ENCODE measurements at regions not wholly inside any gene's neighbourhood (a gene's known extent, or its start where the extent isn't known, plus 50 kb on each side); places are given as distances from the start of the nearest gene placed in this dataset.
"Not testable (repeated sequence)": the region's sequence is repeated elsewhere in the genome, so short reads cannot be mapped to it uniquely, and the experiment has no call there.

DNA sequence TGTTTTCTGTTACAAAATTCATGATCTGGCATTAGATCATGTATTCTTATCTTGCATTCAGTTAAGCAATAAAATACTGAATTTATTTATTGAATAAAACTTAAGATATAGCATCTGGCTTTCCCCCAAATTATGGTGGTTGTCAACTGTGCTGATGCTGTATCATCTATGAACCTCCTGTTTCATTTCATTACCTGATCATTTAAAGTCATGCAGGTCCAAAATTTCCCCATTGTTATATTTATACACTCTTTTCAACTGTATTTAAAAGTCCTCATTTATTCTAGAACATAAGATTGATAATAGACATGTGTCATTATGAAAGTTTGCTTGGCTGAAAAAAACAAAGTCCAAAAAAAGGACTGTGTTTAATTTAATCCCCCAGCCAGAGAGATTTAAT is 627.4 kb upstream of the ADGRB3 start:
- no peak for DNase-seq

GRCh38 chr6:67986694-67987232 is 648.3 kb upstream of the ADGRB3 start:
- DNase-seq, result no peak

- no peak for DNase-seq
Observed at GRCh38 chr6:67976486-67976885, 658.6 kb upstream of the ADGRB3 start.

GRCh38 chr6:67974931-67975330 is 660.2 kb upstream of the ADGRB3 start:
- no peak for DNase-seq

DNA sequence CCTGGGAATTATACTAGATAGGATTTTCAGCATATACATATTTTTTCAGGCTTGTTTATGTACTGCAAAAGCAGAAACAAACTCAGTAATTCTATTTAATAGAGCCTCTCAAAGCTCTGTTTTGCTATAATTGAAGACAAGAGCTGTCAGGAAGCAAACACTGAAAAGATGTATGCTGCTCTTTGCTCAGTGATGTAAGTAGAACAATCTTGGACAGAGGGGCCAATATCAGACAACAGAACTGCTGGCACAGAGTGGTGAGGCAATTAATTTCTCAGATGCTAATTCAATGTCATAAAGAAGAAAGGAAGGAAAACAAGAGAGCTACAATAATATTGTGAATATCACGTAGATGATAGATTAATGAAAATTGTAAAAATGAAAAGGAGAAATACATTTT is 663.3 kb upstream of the ADGRB3 start:
- DNase-seq, result no peak

DNA sequence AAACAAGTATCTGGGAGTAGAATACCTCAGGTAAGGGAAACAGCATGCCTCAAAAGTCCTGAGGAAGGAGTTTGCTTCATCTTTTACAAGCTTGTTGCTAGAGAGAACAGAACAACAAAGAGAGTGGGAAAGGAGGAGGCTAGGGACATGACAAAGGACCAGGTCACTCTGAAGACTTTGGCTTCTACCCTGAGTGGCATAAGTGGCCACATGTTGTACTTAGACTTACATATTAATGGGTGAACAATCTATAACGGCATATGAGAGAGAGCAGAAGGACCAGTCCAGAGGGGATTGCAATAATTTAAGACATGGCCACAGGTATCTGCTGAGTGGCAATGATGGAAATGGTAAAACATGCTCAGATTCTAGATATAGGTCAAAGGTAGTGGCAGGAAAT is 668.3 kb upstream of the ADGRB3 start:
- no peak for DNase-seq

DNA sequence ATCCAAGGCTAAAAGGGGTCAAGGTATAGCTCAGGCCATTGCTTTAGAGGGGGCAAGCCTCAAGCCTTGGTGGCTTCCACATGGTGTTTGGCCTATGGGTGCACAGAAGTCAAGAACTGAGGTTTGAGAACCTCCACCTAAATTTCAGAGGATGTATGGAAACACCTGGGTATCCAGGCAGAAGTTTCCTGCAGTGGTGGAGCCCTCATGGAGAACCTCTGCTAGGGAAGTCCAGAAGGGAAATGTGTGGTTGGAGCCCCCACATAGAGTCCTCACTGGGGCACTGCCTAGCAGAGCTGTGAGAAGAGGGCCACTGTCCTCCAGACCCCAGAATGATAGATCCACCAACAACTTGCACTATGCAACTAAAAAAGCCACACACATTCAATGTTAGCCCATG is 678.7 kb upstream of the ADGRB3 start:
- DNase-seq, result no peak

GRCh38 chr6:67952948-67953347 is 682.1 kb upstream of the ADGRB3 start:
- DNase-seq, result no peak

DNA sequence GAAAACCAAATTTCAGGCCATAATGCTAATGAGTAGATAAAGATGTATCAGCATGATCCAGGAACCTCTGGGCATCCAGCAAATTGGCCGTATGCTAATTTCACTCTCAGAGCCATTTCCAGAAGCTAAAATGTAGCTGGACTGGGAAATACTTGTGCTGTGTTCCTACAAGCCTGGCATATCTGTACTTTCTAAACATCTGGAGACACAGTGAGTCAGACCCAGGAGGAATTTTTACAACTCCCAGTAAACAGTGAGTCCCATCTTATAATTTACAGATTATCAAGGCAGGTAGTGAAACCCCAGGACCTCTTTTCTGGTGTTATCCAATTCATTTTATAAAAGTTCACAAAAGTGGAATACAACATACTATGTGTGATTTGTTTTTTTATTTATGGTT is 683.0 kb upstream of the ADGRB3 start:
- DNase-seq, result no peak

- not testable (repeated sequence) for DNase-seq
Observed at GRCh38 chr6:67947762-67948161, 687.3 kb upstream of the ADGRB3 start.

DNA sequence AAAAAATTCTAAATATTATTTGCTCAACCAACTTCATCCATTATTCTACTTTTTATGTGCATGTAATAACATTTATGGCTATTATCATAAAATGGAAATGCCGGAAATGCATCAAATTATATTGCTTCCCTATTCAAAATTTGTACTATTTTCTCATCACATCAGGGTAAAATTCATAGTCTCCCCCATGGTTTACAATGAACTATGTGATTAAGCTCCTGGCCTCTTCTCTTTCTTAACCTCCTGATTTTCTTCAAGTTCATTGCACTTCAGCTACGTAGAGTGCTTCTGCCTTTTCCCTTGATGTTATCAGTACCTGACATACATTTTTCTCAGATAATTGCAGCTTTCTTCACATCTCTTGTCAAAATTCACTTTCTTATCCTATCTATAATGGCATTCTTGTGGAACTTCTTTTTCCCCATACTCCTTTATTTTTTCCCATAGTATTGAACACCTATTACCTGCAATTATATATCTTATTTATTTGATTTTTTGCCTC is 699.1 kb upstream of the ADGRB3 start:
- no peak for DNase-seq

- no peak for DNase-seq
Observed at GRCh38 chr6:67933278-67933677, 701.8 kb upstream of the ADGRB3 start.

- DNase-seq, result not testable (repeated sequence)
Observed at GRCh38 chr6:67922588-67922987, 712.5 kb upstream of the ADGRB3 start.

- DNase-seq, result not testable (repeated sequence)
Observed at GRCh38 chr6:67920040-67920439, 715.0 kb upstream of the ADGRB3 start.

DNA sequence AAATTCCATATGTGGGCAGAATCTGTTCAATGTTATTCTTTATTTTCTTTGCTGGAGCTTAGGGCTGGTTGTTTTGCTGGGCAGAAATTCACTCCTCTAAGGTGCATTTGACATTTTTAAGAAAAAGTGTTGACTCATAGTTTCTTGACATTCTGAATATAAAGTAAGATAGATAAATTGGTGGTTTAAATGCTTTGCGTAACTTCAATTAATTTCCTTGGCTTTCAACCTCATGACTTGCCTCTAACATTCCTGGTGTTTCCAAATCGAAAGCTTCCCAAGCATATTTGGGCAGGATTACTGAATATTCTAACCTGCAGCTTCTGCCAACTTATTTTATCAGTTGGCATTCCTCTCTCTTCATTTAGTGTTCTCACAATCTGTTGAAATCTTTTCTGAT is 718.7 kb upstream of the ADGRB3 start:
- DNase-seq, result no peak

GRCh38 chr6:67914419-67914818 is 720.7 kb upstream of the ADGRB3 start:
- DNase-seq, result no peak

- no peak for DNase-seq
Observed at GRCh38 chr6:67909354-67909753, 725.7 kb upstream of the ADGRB3 start.

GRCh38 chr6:67908379-67908778 is 726.7 kb upstream of the ADGRB3 start:
- no peak for DNase-seq

DNA sequence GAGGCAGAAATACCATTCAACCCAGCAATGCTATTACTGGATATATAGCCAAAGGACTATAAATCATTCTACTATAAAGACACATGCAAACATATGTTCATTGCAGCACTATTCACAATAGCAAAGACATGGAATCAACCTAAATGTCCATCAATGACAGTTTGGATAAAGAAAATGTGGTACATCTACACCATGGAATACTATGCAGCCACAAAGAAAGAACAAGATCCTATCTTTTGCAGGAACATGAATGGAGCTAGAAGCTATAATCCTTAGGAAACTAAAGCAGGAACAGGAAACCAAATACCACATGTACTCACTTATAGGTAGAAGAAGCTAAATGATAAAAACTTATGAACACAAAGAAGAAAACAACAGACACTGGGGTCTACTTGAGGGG is 730.3 kb upstream of the ADGRB3 start:
- not testable (repeated sequence) for DNase-seq

DNA sequence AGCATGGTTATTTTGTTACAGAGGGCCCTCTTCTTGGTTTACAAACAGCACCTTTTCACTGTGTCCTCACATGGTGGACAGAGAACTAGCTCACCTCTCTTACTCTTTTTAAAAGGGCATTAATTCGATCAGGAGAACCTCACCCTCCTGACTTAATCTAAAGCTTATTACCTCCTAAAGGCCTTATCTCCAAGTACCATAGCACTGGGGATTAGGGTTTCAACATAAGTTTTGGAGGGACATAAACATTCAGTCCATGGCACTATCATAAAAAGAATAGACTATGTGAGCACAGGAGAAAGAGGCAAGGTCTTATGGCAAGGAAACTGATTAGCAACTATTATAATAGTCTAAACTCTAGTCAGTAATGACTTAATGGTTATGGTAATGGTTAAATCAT is 736.2 kb upstream of the ADGRB3 start:
- DNase-seq, result no peak

DNA sequence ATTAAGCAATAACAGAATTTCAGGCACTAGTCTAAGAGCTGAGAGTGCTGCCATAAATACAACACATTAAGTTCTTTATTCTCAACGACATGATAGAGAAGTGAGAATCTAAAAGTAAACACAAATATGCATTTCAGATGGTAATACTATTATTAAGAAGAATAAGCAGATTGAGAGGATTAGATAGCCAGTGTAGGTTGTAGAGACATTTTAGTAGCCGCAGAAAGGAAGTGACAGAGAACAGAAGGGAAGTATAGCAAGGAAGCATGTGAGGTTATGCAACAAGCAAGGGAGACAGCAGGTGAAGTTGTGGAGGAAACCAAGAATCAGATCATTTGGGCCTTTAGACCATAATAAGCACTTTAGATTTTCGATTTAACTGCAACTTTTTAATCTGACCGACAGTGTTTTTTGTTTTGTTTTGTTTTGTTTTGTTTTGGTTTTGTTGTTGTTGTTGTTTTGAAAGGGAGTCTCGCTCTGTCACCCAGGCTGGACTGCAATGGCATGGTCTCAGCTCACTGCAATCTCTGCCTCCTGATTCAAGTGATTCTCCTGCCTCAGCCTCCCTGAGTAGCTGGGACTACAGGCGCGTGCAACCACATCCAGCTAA is 737.0 kb upstream of the ADGRB3 start:
- no peak for DNase-seq

DNA sequence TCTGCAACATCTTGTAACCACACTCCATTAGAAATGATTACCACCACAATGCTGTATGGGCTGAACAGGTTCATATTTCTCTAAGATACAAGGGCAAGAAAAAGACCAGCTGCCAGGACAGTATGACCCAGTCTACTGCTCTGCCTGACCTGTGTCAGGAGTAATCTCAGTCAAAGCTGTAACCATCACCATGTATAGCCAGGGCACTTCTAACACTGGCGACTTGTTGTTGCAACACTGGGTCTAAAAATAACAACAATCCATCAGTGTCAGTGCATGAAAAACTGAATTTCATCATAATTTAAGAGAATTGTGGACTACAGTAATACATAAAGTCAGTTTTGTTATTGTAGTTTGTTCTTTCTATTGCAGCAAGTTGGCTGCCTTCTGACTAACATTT is 738.6 kb upstream of the ADGRB3 start:
- DNase-seq, result no peak

DNA sequence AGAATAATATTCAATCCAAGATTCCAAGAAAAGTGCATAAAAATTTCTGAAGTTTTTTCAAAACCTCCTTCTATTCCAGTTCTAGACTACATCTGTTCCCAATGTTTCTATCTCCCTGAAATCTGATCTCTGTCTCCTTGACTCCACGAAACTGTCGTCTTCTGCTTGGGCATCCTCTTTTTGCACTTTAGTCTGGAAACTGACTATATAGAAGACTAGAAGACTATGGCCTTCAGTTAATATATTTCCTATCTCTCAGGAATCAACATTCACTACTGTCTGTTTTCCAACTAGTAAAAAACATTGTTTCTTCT is 745.4 kb upstream of the ADGRB3 start:
- no peak for DNase-seq

DNA sequence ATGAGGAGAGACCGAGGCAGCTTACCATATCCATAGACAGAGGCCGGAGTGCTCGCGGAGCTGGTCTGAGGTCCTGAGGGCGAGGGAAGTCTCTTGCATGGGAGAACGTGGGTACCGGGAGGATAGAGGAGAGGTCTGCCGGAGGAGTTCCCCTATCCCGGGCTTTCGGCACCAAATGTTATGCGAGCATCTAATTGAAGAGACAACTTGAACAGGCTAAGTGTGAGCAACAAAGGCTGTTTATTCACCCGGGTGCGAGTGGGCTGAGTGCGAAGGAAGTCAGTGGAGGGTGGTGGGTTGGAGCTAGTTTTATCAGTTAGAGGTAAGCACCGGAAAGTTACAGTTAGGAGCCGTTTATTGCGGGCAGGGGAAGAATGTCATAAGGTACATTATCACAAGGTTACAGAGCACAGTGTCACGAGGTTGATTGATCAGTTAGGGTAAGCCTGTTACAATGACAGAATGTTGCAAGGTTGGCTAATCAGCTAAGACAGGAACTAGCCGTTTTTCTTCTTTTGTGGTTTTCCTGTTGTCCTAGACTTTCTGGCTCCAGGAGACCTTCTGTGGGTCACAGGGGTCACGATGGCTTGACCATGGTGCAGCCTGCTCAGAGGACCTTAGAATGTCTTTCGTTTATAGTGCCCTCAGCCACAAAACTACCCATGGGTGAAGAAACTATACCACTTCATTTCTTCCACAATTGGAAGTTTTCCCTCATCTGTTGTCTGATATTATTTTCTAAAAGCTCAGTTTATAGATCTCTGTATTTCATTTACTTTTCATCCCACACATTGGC is 746.0 kb upstream of the ADGRB3 start:
- DNase-seq, result no peak

- no peak for DNase-seq
Observed at GRCh38 chr6:67888546-67888885, 746.6 kb upstream of the ADGRB3 start.
